IPS DF 6.9 (cell line): ENCODE measurements at regions not wholly inside any gene's neighbourhood (a gene's known extent, or its start where the extent isn't known, plus 50 kb on each side); places are given as distances from the start of the nearest gene placed in this dataset.

Experiments used
- DNase-seq: peaks from one replicate; pipeline ENCODE4 v3.0.0-alpha.2; 2013; ENCODE audit warnings: low read depth, low spot score
- H3K27ac ChIP-seq: one replicate; pipeline ENCODE4 v1.5.1; 2013; ENCODE audit warnings: low read length, control low read depth
- H3K27me3 ChIP-seq: 2 replicates; pipeline ENCODE4 v1.6.1; 2013; ENCODE audit warnings: mild to moderate bottlenecking, low read length; ENCODE audit not compliant: control insufficient read depth, insufficient read depth
- H3K36me3 ChIP-seq: 2 replicates; pipeline ENCODE4 v1.6.1; 2013; ENCODE audit warnings: low read length; ENCODE audit not compliant: control insufficient read depth, insufficient read depth
- H3K4me1 ChIP-seq: 2 replicates; pipeline ENCODE4 v1.6.1; 2013; ENCODE audit warnings: low read length; ENCODE audit not compliant: control insufficient read depth, insufficient read depth
- H3K4me3 ChIP-seq: 2 replicates; pipeline ENCODE4 v1.5.1; 2013; ENCODE audit warnings: mild to moderate bottlenecking, low read length
- H3K9me3 ChIP-seq: 2 replicates; pipeline ENCODE4 v1.6.1; 2013; ENCODE audit warnings: low read length, inconsistent platforms; ENCODE audit not compliant: control insufficient read depth, insufficient read depth
- WGBS: extraction: QIAGEN DNeasy Blood & Tissue Kit; methylation state at CpG from one replicate; pipeline ENCODE4 v1.1.7; 2013; ENCODE audit warnings: mixed read lengths, missing lambda C conversion rate; ENCODE audit not compliant: insufficient read length, insufficient coverage; 5-methylcytosine and 5-hydroxymethylcytosine counted together

- Histone ChIP-seq H3K27ac (no peak overlapping the region), H3K4me1 (no peaks in the 10 kb centered on the region), H3K9me3 (no peaks in the 10 kb centered on the region; the same call in 1 of the 2 replicates), H3K27me3 (peaks cover 23% of the 10 kb centered on the region), H3K36me3 (no peaks in the 10 kb centered on the region), H3K4me3 (peak overlapping the region; percentile 30; the same call in 1 of the 2 replicates)
- no CpG with 5 or more reads among the region's 69 CpGs for WGBS
- no peak for DNase-seq
Observed at GRCh38 chr12:126726481-126727217, 1540.3 kb upstream of the TMEM132C start.

GRCh38 chr12:126727218-126728075 lies 1539.5 kb upstream of the TMEM132C start:
- H3K4me3 ChIP-seq = no peak overlapping the region
- peaks cover 23% of the 10 kb centered on the region for H3K27me3 ChIP-seq
- H3K9me3 ChIP-seq = no peaks in the 10 kb centered on the region; the same call in 1 of the 2 replicates
- no peaks in the 10 kb centered on the region for H3K36me3 ChIP-seq
- WGBS = no CpG with 5 or more reads among the region's 44 CpGs
- no peak for DNase-seq
- H3K4me1 ChIP-seq = no peaks in the 10 kb centered on the region
- H3K27ac ChIP-seq = no peak overlapping the region

GRCh38 chr12:126734296-126734695 lies 1532.7 kb upstream of the TMEM132C start:
- no peak overlapping the region for H3K27ac ChIP-seq
- WGBS = no CpG with 5 or more reads among the region's 5 CpGs
- no peaks in the 10 kb centered on the region for H3K27me3 ChIP-seq
- H3K36me3 ChIP-seq = no peaks in the 10 kb centered on the region
- H3K4me3 ChIP-seq = no peak overlapping the region
- no peaks in the 10 kb centered on the region for H3K9me3 ChIP-seq
- no peak for DNase-seq
- no peaks in the 10 kb centered on the region for H3K4me1 ChIP-seq

GRCh38 chr12:126734710-126735109 lies 1532.3 kb upstream of the TMEM132C start:
- no peak for DNase-seq
- no peak overlapping the region for H3K27ac ChIP-seq
- H3K27me3 ChIP-seq = no peaks in the 10 kb centered on the region
- no peaks in the 10 kb centered on the region for H3K4me1 ChIP-seq
- H3K9me3 ChIP-seq = no peaks in the 10 kb centered on the region
- no peak overlapping the region for H3K4me3 ChIP-seq
- H3K36me3 ChIP-seq = no peaks in the 10 kb centered on the region
- no CpG with 5 or more reads among the region's 8 CpGs for WGBS

- no CpG with 5 or more reads among the region's 12 CpGs for WGBS
- H3K4me1 ChIP-seq = no peaks in the 10 kb centered on the region
- H3K36me3 ChIP-seq = no peaks in the 10 kb centered on the region
- no peaks in the 10 kb centered on the region for H3K27me3 ChIP-seq
- no peak for DNase-seq
- no peak overlapping the region for H3K4me3 ChIP-seq
- H3K27ac ChIP-seq = no peak overlapping the region
- no peaks in the 10 kb centered on the region; the same call in 1 of the 2 replicates for H3K9me3 ChIP-seq
Observed at GRCh38 chr12:126741536-126742240, 1525.3 kb upstream of the TMEM132C start.

GRCh38 chr12:126742241-126742641 lies 1524.7 kb upstream of the TMEM132C start:
- no peak for DNase-seq

GRCh38 chr12:126747530-126748149 lies 1519.3 kb upstream of the TMEM132C start:
- H3K27me3 ChIP-seq = no peaks in the 10 kb centered on the region

More at GRCh38 chr12:126742241-126742641, 1524.7 kb upstream of the TMEM132C start:
- H3K27ac ChIP-seq = no peak overlapping the region
- H3K9me3 ChIP-seq = no peaks in the 10 kb centered on the region; the same call in 1 of the 2 replicates
- H3K4me1 ChIP-seq = no peaks in the 10 kb centered on the region
- WGBS = no CpG with 5 or more reads among the region's 9 CpGs
- no peak overlapping the region for H3K4me3 ChIP-seq
- H3K36me3 ChIP-seq = no peaks in the 10 kb centered on the region
- no peaks in the 10 kb centered on the region for H3K27me3 ChIP-seq

GRCh38 chr12:126752021-126752420 lies 1514.9 kb upstream of the TMEM132C start:
- Histone ChIP-seq H3K27ac (no peak overlapping the region), H3K9me3 (peaks cover 2% of the 10 kb centered on the region; the same call in 1 of the 2 replicates), H3K4me1 (no peaks in the 10 kb centered on the region), H3K4me3 (no peak overlapping the region), H3K27me3 (no peaks in the 10 kb centered on the region), H3K36me3 (no peaks in the 10 kb centered on the region)
- no peak for DNase-seq
- WGBS = no CpG with 5 or more reads among the region's 4 CpGs

More at GRCh38 chr12:126747530-126748149, 1519.3 kb upstream of the TMEM132C start:
- peaks cover 2% of the 10 kb centered on the region; the same call in 1 of the 2 replicates for H3K9me3 ChIP-seq
- no CpG with 5 or more reads among the region's 11 CpGs for WGBS
- no peak overlapping the region for H3K27ac ChIP-seq
- H3K4me1 ChIP-seq = no peaks in the 10 kb centered on the region
- DNase-seq = no peak
- H3K4me3 ChIP-seq = no peak overlapping the region
- no peaks in the 10 kb centered on the region for H3K36me3 ChIP-seq

- Histone ChIP-seq H3K4me3 (no peak overlapping the region), H3K27me3 (no peaks in the 10 kb centered on the region), H3K4me1 (no peaks in the 10 kb centered on the region), H3K27ac (no peak overlapping the region), H3K9me3 (0 out of 2 replicates have a peak, but pooled peaks cover 1% of the 10 kb centered on the region), H3K36me3 (no peaks in the 10 kb centered on the region)
- WGBS = no CpG with 5 or more reads among the region's 2 CpGs
- no peak for DNase-seq
Observed at GRCh38 chr12:126757326-126757725, 1509.6 kb upstream of the TMEM132C start.

- WGBS = no CpG with 5 or more reads among the region's 3 CpGs
Observed at GRCh38 chr12:126760092-126760491, 1506.9 kb upstream of the TMEM132C start.

More at GRCh38 chr12:126760092-126760491, 1506.9 kb upstream of the TMEM132C start:
- Histone ChIP-seq H3K9me3 (peaks cover 4% of the 10 kb centered on the region), H3K36me3 (no peaks in the 10 kb centered on the region), H3K27me3 (no peaks in the 10 kb centered on the region), H3K27ac (no peak overlapping the region), H3K4me3 (no peak overlapping the region), H3K4me1 (no peaks in the 10 kb centered on the region)
- no peak for DNase-seq
